ENCODE measurements at regions not wholly inside any gene's neighbourhood (a gene's known extent, or its start where the extent isn't known, plus 50 kb on each side); places are given as distances from the start of the nearest gene placed in this dataset.

- TF ChIP-seq CTCF (IDR thresholded peaks at IDR 0.05) (no peak), POLR2A (IDR thresholded peaks at IDR 0.05) (no peak)
Observed at GRCh38 chr2:108084311-108084710, 98.0 kb downstream of the SLC5A7 start.

Measured in heart left ventricle (tissue), 13 donors.